ENCODE measurements at regions not wholly inside any gene's neighbourhood (a gene's known extent, or its start where the extent isn't known, plus 50 kb on each side); places are given as distances from the start of the nearest gene placed in this dataset.

DNA sequence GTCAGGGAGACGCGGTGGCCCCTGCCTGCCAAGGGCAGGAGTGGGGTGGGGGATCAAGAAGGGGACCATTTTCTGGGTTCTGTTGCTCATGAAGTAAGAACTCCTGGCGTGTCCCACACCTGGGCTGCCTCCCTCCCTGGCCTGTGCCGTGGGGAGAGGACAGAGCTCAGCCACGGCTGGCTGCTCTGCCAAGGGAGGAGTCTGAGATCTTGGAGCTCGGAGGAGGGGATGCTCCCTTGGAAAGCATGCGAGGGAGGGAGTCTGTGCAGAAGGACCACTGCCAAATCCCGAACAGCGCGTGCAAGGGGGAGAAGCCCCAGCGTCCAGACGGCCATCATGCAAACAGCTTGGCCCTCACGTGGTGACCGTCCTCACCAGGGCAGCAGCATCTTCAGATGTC lies 64.2 kb upstream of the ZNF469 start (continued):
- TF ChIP-seq JUN (IDR thresholded peaks at IDR 0.05; ENCODE audit: low read depth, low read length) (no peak), FOSL1 (IDR thresholded peaks at IDR 0.05; ENCODE audit: insufficient read depth, low read depth, low read length) (no peak)
- TF ChIP-seq, protein P1, sequence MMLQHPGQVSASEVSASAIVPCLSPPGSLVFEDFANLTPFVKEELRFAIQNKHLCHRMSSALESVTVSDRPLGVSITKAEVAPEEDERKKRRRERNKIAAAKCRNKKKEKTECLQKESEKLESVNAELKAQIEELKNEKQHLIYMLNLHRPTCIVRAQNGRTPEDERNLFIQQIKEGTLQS (IDR thresholded peaks at IDR 0.05; ENCODE audit: insufficient read depth, low read depth, low read length): no peak

Measured in H1 (cell line).